Hematopoietic multipotent progenitor cell treated with erythropoietin and hydrocortisone succinate and interleukin-3 and kit ligand, for 6 days (in vitro differentiated cells): ENCODE measurements at regions not wholly inside any gene's neighbourhood (a gene's known extent, or its start where the extent isn't known, plus 50 kb on each side); places are given as distances from the start of the nearest gene placed in this dataset.

Source experiments
- DNase-seq: peaks from one replicate; pipeline ENCODE4 v3.0.0-alpha.2; 2015

DNA sequence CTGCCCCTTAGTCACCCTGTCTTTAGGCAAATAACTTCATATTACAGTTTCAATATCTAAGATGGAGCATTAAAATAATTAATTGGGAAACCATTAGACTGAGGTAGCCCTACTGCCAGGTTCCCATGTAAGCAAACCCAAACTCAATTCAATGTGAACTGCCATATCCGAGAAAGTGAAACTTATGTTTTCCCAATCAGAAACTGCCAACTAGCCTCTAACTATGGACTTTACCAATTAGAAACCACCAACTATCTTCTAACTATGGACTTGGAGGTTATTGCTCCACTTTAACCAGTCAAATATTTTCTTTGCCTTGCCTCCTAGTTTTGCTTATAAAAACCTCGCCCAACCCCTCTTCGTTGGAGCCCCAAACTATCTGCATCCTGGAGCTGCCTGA lies 218.5 kb downstream of the ENC1 start:
- no peak for DNase-seq

DNA sequence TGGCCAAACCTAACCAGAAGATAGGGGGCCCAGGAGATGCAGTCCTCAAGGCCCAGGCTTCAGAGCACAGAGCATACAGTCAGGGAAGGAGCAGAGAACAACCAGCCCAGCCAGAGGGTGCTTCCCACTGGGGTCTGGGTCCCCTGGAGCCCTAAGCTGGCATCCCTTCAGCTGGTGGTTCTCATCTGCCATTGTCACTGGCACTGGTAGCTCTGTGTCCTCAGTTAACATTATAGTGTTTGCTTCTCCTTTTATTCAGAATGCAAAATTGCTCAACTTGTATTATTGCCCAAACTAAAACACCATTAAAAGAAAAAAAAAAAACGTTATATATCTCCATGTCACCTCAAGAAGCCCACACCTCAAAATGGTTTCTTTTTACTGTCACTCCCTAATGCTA lies 219.2 kb downstream of the ENC1 start:
- no peak for DNase-seq

DNA sequence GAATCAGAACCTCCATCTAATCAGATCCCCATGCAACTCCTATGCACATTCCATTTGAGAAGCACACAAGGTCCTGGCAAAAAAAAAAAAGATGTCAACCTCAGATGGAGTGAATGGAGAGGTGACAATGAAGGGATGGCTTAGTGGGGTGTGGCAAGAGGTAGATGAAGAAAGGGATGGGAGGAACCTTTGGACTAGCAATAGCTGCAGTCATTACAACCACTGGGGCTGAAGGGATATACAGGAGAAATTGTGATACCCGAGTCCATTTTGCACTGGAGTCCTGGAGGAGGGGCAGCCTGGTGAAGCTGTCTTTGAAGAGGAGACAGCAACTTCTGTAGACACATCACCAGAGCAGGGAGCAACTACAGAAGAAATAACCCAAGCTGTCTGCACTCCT lies 219.6 kb downstream of the ENC1 start:
- no peak for DNase-seq

DNA sequence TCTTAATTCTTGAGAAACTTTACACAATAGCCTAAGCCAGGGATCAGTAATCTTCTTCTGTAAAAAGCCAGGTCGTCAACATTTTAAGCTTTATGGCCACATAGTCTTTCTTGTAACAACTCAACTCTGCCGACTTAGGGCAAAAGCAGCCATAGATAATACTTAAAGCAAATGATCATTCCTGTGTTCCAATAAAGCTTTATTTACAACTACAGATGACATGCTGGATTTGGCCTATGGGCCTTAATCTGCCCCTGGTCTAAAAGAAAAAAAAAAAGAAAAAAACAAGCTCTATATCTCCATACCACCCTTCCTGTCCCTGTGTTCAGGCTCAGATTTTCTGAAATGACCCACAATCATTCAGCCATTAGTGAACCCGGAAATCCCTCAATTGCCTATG lies 220.3 kb downstream of the ENC1 start:
- DNase-seq = no peak

DNA sequence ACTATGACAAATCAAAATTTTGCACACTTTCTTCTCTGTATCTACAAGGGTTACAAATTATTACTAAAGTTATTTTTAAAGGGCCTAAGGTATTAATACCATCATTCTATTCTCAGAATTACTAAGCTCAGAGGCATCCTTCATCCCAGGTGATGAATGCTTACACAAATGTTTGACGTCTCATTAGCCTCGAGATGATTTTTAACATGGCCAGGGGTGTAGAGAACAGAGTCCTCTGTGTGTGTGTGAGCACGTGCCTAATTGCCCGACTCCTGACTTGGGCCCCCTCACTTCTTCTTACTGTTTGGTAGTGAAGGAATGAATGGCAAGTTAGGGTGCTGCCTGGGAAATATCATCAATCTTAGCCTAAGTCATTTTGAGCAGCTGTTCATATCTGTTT lies 221.1 kb downstream of the ENC1 start:
- DNase-seq = no peak

DNA sequence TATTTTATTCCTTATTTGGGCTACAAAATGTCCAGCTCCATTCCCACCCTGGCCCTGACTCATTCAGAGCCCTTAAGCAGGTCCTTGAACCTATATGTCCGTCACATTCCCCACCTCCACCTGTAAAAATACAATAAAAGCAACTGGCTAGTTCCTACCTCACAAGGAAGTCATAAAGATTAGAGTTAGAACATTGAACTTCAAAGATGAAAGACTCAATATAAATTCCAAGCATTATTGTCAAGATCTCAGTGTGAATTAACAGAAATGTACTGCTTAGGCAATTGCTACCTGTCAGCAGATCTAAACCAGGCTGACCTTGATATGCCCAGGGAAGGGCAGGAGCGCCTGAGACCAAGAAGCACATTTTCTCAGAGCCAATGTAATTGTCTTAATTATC lies 221.8 kb downstream of the ENC1 start:
- no peak for DNase-seq

DNA sequence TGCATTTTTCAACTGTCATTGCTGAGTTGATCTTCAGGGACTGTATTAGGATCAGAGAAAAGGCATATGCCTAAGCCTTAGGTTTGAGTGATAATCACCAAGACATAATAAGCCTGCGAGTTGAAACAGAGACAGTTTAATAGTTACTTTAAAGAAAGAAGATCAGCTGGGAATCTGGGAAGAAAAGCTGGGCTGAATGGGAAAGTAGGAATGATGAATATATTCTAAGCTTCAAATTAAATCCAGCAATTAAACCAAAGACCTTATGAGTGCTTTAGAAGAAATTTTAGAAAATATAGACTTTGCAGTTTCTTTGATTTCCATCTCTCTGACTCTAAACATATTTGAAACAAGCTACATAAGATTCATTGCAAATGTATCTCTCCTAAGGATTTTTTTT lies 222.3 kb downstream of the ENC1 start:
- DNase-seq = no peak

DNA sequence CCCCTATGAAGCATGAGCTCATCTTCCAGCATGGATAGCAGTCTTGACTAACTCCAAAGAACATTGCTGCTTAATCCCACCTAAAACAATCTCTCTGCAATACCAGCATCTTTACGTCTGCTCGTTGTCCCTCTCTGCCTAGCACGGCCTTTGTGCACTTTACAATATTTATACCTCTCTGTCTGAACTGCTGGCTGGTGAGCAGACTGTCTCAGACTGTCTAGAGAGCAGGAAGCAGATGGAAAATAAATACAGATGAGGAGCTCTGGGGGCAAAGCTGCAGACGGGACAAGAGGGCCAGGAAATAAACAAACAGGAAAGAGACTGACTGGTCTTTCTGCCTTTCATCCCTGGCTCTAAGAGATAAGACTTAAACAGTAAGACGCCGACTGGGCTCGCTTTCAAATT lies 224.8 kb downstream of the ENC1 start:
- DNase-seq = peak; percentile 84

DNA sequence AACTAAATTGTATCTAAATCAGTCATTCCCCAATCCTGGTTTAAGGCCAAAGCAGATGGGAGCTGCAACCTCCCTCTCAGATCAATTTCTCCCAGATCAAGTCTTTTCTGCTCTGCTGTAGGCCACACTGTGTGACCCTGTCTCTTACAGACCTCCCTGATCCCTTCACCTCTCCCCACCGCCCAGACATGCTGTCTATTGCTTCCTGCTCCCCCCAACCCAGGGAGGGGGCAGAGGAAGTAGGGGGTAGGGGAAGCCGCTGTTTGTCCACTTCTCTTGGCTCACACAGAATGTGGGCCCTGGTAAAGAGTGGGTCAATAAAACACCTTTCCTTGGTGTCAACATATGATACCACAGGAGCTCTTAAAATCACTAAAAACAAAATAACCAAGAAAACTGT lies 226.3 kb downstream of the ENC1 start:
- no peak for DNase-seq

DNA sequence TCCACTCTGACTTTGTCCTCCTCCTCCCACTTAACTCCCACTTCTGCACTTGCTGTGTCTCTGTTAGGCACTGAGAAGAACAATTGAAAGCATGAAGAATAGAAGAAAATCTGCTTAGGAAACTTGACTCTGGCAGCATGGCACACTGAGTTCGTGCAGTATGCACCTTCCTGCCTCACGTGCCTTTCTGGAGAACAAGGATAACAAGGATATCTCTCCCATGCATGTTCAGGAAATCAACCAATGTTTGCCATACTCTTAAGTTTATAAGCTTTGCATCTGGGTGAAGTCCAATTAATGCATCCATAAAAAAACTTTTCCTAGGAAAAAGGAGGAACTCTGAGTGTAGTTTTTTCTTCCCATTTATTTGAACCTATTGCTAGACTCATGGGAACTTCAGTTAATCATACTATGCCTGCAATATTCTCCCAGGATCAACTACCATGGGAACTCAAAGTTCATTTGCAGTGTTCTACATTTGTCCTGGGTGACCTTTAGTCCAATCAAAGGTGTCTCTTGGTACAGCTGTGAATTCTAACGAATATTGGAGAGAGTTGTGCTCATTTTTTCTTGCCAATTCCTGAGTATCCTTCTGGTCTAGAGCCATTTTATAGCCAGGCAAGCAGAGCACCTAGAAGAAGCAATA lies 227.0 kb downstream of the ENC1 start:
- DNase-seq = no peak

DNA sequence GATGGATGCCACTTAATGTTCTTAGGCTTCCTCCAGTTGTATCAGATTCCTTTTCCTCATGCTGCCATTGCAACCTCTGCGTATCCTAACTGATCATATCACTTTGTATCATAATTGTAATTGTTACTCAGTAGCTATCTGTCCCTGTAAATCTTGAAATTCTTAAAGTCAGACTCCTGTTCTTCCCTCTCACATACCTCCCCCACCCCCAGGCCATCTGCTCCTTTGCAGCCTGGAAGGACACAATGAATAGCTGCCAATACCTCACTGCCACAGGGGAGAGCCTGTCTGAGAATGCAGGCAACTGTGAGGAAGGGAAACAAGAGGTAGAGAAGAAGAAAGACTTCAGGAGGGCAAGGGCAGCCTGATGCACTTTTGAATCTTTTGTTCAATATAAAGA lies 228.5 kb downstream of the ENC1 start:
- DNase-seq = no peak

DNA sequence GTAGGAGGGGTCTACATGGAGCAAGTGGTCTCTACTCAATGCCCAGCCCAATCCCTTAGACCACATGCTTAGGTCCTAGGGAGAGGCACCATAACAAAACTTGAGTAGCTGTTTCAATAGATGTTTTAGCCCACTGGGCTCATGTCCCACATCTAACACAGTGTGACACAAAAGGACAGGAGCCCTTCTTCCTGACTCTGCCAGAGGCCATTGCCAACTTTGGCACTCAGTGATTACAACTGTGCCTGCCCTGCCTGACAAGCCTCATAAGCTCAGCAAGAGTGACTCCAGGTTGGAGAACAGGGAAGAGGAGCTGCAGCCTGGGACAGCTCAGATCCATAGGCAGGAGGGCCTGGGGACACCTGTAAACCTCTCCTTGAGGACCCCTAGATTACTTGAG lies 230.8 kb downstream of the ENC1 start:
- no peak for DNase-seq

DNA sequence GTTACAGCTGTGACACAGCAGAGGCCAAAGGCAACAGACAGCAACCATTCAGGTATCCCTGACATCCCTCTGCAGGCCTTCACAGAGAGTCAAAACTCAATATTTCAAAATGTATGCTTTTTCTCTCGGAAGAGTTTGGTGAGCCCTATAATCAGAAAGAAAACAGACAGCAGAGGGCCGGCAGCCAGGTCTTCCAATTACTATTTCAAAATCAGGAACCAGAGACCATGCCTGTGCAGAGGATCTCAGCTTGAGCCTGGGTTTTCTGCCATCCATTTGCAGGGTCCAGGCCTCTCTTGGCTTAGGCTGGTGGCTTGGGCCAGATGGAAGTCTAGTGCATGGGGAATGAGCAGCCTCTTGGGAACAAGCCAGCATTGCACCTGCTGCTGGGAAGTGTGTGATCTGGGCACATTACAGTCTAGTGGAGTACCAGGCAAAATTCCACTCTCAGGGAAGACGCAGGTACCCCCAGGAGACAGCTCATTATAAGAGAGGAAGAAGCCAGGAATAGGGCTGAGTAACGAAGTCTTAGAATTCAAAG lies 231.3 kb downstream of the ENC1 start:
- DNase-seq = no peak

DNA sequence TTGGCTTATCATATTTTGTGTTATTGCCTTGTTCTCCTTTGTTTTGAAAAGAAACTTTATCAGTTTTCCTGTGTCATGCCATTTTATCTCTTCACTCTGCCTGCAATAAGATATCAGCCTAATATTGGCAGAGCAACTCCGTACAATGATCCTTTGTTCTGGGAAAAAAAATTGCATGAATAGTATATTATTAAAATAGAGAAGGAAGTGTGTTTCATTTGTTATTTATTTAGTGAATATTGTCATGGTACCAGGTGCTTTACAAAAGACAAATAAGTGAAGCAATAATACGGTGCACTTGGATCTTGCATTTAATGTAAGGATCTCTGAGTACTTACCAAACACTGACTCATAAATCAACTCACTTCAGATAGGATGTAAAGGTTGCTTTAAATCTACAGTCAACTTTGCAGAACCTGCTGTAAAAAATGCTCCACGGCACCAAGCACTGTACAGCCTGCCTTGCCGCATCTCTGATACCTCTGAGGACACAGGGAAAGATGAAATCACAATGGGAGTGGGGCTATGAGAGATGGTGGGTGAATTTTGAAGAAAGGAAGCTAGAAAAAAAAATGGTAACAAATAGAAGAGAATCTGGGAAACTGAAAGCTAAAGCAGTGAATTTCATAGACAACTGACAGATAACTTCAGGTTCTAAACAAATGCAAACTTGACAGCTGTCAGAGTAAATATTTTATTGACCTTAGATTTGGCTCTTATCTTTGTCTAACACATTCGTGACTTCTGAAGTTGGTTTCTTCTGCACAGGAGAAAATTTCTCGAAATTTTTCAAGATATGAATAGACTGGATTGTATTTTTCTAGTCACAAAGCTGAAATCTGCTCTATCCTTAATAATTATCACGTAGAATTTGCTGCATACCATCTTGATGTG lies 232.1 kb downstream of the ENC1 start:
- DNase-seq = peak; percentile 36

DNA sequence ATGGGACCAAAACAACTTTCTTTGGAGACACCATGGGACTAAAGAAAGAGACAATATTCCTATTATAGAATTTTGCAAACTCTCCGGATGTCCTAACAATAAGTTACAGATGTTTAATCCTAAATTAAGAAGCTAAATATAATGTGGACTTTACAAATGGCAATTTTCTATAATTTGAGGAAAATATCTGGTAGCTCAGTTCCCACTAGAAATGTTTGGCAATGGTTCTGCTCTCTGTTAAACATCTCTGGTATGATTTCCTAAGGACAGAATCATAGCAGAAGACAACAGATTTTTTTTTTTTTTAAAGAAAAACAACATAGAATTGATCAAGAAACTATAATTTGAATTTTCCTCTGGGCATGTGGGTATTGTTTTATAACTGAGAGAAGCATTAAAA lies 232.8 kb downstream of the ENC1 start:
- DNase-seq = no peak

DNA sequence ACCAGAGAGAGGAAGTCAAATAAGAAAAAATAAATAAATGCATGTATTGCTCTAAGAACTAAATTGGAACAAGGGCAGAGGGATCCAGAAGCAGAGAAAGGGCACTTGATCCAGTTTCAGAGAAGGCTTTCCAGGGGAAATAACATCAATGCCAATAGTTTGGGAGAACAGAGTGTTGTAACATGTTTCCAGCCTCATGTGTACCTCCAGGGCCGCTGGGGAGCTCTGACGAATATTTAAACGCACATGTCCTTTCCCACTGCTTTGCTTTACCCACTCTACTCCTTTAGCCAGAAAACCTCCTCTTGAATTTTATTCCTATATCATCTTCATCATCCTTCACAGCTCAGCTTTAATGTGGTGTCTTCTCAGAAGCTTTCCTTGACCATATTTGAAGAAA lies 233.7 kb downstream of the ENC1 start:
- no peak for DNase-seq

DNA sequence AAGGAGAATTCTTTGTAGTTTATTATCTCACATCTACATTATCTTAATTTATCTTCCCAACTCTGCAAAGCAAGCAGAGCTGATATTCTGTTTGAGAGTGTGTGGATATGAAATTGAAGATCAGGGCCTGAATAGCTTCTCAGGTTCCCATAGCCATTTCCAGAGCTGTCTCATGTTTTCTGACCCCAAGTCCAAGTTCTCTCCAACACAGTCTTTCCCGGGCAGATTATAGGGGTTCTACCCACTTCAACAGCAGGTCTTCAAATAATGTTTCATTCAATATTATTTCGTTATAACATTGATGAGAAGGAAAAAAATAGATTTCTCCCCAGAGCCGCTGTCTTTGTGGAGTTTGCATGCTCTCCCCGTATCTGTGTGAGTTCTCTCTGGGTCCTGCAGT lies 234.9 kb downstream of the ENC1 start:
- no peak for DNase-seq

DNA sequence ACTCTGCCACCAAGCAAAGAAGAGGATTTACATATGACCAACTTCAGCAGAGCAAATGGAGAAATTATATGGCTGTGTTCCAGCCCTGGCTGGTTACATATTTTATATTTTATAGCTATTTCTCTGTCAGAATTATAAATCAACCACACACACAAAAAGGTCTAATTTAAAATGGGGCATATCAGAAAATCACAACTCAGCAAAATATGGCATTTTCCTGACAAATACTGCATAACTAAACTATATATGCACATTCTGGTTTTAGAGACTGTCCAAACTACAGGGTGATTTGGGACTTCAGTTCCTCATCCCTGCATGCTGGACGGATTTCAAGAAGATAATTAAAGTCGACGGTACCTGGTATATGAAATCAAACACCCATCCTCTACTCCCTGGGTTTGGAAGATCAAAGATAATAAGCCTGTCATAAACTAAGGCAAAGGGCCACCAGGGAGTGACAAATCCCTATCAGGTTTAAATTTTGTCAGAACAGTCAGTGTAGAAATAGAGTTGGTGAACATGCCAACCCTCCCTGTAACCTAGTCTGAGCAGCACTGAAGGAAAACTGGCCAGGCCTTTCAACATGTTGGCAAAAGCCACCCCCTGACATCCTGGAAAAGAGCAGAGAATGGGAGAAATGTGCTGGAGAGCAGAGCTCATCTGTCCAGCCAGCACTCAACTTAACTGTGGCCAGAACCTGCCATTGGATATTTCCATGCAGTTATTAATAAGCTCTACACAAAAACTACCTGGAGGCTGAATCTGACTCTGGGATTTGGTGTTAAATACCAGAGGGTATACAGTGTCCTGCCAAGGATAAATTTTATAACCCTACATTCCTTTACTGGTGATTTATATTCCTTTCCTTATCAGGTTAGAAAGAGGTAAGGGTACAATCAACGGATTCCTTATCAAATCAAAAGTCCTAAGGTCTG lies 235.7 kb downstream of the ENC1 start:
- DNase-seq = no peak

DNA sequence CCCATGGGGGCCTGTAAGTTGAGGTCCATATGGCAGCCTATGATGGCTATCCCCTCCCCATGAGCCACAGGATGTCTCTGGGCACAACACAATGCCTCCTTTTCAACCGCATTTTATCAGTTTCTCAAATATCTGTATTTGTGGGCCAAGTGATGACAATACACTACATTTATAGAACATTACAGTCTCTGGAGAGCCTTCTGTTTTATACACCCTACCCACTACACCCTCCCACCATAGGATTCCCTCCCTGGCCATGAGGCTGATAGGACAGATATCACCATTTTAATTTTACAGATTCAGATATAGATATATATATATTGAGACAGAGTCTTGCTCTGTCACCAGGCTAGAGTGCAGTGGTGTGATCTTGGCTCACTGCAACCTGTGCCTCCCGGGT lies 236.8 kb downstream of the ENC1 start:
- no peak for DNase-seq

DNA sequence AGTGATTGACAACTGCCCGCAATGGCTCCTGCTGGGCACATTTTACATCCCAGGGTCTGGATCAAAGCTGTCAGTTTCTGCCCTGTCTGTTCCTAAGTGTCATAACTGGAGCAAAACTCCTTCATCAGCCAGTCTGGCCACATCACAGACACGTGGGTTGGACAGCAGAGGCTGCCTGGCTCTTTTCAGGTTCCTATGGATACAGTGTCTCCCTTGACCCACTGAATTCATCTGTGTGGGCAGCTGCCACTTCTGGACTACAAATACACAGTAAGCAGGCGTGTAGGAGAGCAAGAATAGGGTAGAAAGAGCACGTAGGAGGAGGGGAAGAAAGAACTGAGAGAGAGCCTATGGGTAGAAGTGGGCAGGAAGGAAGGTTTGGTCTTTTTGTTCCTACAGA lies 238.0 kb downstream of the ENC1 start:
- no peak for DNase-seq

DNA sequence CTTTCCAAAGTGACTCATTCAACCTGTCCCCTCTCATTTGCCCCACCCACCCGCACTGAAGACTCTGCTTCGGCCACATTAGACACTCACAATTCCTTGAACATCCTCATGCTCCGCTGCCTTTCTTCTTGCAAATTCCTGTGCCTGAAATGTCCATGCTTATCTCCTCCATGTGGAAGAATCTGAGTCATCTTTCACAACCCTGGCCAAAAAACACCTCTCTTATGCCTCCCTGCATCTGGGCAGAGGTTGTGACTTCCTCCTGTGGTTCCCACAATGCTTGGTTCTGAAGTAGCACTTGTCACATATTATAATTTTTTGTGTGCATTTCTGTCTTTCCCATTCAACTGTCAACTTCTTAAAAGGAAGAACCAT lies 238.6 kb downstream of the ENC1 start:
- DNase-seq = no peak

DNA sequence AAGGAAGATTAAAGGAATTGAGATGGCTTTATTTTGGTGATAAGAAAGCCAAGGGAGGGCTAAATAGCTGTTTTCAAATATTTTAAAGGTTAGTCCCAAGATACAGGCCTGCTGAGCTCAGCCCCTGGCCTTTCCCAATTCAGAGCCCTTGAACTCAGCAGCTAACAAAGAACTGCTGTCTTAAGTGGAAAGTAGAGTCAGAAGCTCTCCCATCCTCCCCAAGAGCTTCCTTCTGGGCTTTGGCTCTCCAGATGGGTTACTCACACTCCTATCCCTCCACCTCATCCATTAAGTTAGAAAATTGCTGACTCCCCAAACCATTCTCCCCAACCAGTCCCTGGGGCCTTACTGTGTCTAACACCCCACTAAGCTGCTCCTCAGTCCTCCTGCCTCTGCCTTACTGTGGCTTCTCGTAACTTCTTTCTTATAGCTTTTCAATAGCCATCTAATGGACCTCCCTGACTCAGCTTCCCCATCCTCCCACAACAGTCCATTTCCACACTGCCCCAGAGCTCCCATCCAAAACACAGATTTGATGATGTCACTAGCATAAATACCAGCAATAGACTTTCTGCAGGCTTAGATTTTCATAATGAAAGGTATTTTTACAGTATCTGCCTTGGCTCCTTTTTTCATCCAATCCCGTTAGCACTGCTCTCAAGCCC lies 239.1 kb downstream of the ENC1 start:
- DNase-seq = no peak

DNA sequence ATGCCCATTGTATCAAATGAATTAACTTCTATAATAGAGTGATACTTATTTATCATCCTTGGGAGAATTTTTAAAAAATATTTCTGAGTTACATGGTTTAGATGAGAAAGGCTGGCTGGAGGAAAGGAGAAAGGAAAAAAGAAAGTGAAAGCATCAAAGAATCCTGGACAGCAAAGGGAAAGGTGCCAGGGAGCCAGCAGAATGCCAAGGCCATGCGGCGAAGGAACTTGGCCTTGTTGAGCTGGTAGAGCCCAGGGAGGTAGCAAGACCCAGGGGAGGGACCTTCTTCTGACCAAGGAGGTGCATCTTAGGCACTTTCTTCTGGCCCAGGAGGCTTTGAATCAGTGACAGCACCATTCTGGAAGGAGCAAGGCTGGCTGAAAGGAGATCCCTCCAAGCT lies 240.5 kb downstream of the ENC1 start:
- DNase-seq = no peak
